Gastroesophageal sphincter (tissue), 3 donors: ENCODE measurements at regions not wholly inside any gene's neighbourhood (a gene's known extent, or its start where the extent isn't known, plus 50 kb on each side); places are given as distances from the start of the nearest gene placed in this dataset.

Source experiments
- CTCF ChIP-seq, 4 experiments: fragments of 200-600 bp in 2 of 4; fragments of 450-650 bp in 2 of 4; sonication (generic) in 1 of 4; IDR thresholded peaks; one replicate each; pipeline ENCODE4 v1.5.1; 2017 to 2019; ENCODE audit warnings: antibody characterized with exemption in 4 of 4, mild to moderate bottlenecking in 2 of 4, moderate library complexity in 2 of 4
- EP300 ChIP-seq: sonication (generic); formaldehyde crosslinking; IDR thresholded peaks from one replicate; pipeline ENCODE4 v1.6.1; 2017; ENCODE audit warnings: antibody characterized with exemption, mild to moderate bottlenecking
- POLR2A ChIP-seq, 2 donors: fragments of 450-650 bp; IDR thresholded peaks; one replicate each; pipeline ENCODE4 v1.6.1; 2017; ENCODE audit warnings: antibody characterized with exemption in 2 of 2, mild to moderate bottlenecking in 2 of 2, moderate library complexity in 1 of 2
- POLR2AphosphoS5 ChIP-seq: sonication (generic); formaldehyde crosslinking; IDR thresholded peaks from one replicate; pipeline ENCODE4 v1.6.1; 2017; ENCODE audit warnings: antibody characterized with exemption

GRCh38 chr3:177752831-177753230 is 555.5 kb upstream of the TBL1XR1 start:
- TF ChIP-seq CTCF (IDR thresholded peaks at IDR 0.05), result no peak
- no peak for TF ChIP-seq POLR2AphosphoS5
- TF ChIP-seq POLR2A (IDR thresholded peaks at IDR 0.05), result no peak
- no peak for TF ChIP-seq EP300
